ENCODE measurements at regions not wholly inside any gene's neighbourhood (a gene's known extent, or its start where the extent isn't known, plus 50 kb on each side); places are given as distances from the start of the nearest gene placed in this dataset.

- H3K9me3 Mint-ChIP-seq, result no peaks in the 10 kb centered on the region
- ChIA-PET CTCF (no interaction called here), POLR2A (no interaction called here)
Observed at GRCh38 chr13:64778002-64778401, 2452.1 kb downstream of the PCDH9 start.

More at GRCh38 chr13:64778002-64778401, 2452.1 kb downstream of the PCDH9 start:
- H3K4me1 Mint-ChIP-seq, result peaks cover 8% of the 10 kb centered on the region
- ATAC-seq (no peak; the same call in 1 of the 2 replicates), DNase-seq (ENCODE audit: low spot score) (no peak)
- H3K27ac Mint-ChIP-seq, result no peak overlapping the region
- H3K4me3 Mint-ChIP-seq, result no peak overlapping the region
- no peaks in the 10 kb centered on the region for H3K27me3 Mint-ChIP-seq (ENCODE audit: low read depth)
- TF ChIP-seq MYBL2 (CRISPR knock-in tag; IDR thresholded peaks at IDR 0.05), result no peak
- TF ChIP-seq MLX (CRISPR knock-in tag; IDR thresholded peaks at IDR 0.05), result no peak
- no peak for TF ChIP-seq ZNF512 (CRISPR knock-in tag; IDR thresholded peaks at IDR 0.05; ENCODE audit: borderline replicate concordance)
- TF ChIP-seq KAT7 (CRISPR knock-in tag; IDR thresholded peaks at IDR 0.05; ENCODE audit: borderline replicate concordance), result no peak
- TF ChIP-seq STAT6 (CRISPR knock-in tag; conservative IDR thresholded peaks at IDR 0.05; ENCODE audit: low read depth), result no peak
- no peak for TF ChIP-seq ARID4B (CRISPR knock-in tag; IDR thresholded peaks at IDR 0.05; ENCODE audit: borderline replicate concordance)
- TF ChIP-seq TEAD1 (CRISPR knock-in tag; IDR thresholded peaks at IDR 0.05), result no peak
- TF ChIP-seq FOXP4 (CRISPR knock-in tag; IDR thresholded peaks at IDR 0.05), result no peak
- TF ChIP-seq E2F4 (CRISPR knock-in tag; IDR thresholded peaks at IDR 0.05; ENCODE audit: borderline replicate concordance, low read depth), result no peak
- no peak for TF ChIP-seq CBFB (CRISPR knock-in tag; IDR thresholded peaks at IDR 0.05; ENCODE audit: low read depth)
- no peak for TF ChIP-seq ATF1 (CRISPR knock-in tag; IDR thresholded peaks at IDR 0.05)
- no peak for TF ChIP-seq CREB1 (CRISPR knock-in tag; IDR thresholded peaks at IDR 0.05)
- H3K36me3 Mint-ChIP-seq, result no peaks in the 10 kb centered on the region
